Activated T-cell treated with anti-CD3 and anti-CD28 coated beads, Interleukin-2, amount 50 U/mL, for 24 hours (primary cell): ENCODE measurements at regions not wholly inside any gene's neighbourhood (a gene's known extent, or its start where the extent isn't known, plus 50 kb on each side); places are given as distances from the start of the nearest gene placed in this dataset.
A peak's percentile ranks its signal among the peaks of the same experiment; 100 is the strongest.

ENCODE experiments used
- DNase-seq: peaks from one replicate; pipeline ENCODE4 v3.0.0-alpha.2; 2020
- H3K27ac Mint-ChIP-seq: 2 replicates; pipeline ENCODE4 v1.8.0; 2020; ENCODE audit warnings: mild to moderate bottlenecking, mixed read lengths
- H3K27me3 Mint-ChIP-seq: 2 replicates; pipeline ENCODE4 v1.8.0; 2020; ENCODE audit warnings: mixed read lengths
- H3K36me3 Mint-ChIP-seq: 2 replicates; pipeline ENCODE4 v1.8.0; 2020; ENCODE audit warnings: low read depth, mixed read lengths
- H3K4me1 Mint-ChIP-seq: 2 replicates; pipeline ENCODE4 v1.8.0; 2020; ENCODE audit warnings: low read depth, mixed read lengths
- H3K4me3 Mint-ChIP-seq: 2 replicates; pipeline ENCODE4 v1.8.0; 2020; ENCODE audit warnings: mild to moderate bottlenecking, moderate library complexity, mixed read lengths
- H3K9me3 Mint-ChIP-seq: 2 replicates; pipeline ENCODE4 v1.8.0; 2020; ENCODE audit warnings: mixed read lengths

DNA sequence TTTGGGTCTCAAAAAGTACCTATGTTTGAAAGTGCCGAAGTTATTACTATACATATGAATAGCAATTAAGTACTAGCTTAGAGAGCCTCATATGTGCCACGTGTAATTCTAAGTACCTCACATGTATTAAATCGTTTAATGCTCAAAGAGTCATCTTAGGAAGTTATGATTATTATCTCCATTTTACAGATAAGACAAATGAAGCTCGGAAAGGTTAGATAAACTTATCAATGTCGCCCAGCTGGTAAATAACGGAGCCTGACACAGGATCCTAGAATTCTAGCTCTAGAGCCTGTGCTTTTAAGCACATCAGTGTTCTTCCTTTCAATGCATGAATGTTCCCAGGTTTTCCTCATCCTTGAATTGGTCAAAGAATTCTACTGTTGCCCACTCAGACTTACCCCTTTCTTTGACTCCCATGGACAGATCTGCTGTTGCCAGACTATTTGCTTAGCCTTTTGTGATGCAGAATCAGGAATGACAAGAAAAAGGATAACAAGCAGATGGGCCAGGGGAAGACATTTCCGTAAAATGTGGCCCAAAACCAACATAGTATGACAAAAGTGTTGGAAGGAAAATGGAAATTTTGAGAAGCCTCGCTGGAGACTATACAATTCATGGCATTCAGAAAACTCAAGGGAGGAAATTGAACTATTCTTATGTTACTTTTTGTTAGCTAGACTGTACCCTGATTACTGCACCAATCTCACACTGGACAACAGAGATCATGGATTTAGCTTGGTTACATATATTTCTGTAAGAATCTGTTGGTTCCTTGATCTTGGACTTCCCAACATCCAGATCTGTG is 237.1 kb upstream of the CITED2 start:
- Mint-ChIP-seq H3K4me1 (peaks cover 4% of the 10 kb centered on the region), H3K27me3 (no peaks in the 10 kb centered on the region), H3K4me3 (no peak overlapping the region), H3K27ac (no peak overlapping the region), H3K36me3 (no peaks in the 10 kb centered on the region), H3K9me3 (no peaks in the 10 kb centered on the region)
- DNase-seq = no peak

DNA sequence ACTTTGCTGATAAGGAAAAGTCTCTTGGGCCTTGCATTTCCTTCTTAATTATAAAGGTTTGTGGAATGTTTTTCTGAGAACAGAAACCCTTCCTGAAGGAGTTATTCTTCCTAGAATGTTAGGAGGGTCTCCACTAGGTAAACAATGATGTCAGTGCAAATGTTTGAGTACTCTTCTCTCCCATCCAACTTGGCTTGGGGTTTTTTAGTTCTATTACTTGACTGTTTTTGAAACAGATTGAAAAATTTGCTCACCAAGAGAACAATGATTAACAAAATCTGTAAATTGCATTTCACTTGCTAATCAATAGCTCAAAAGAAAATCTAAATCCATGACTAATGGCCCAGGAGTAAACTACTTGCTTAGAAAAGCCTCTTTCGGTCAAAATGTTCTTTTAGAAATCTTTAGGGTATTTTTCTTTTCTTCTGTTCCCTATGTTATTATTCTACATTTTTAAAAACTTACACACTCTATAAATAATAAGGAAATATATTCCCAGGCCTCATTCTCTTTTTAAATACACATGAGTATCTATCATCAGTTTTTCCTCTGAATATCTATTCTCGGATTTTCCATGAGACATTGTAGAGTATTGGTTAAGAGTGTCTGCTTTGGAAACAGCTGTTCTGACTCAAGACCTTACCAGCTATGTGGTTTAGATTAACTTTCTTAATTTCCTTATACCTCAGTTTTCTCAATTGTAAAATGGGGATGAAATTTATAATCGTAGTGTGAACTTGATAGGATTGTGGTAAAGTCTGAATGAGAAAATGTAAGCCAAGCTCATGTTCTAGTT is 234.2 kb upstream of the CITED2 start:
- no peaks in the 10 kb centered on the region for H3K36me3 Mint-ChIP-seq
- DNase-seq = no peak

DNA sequence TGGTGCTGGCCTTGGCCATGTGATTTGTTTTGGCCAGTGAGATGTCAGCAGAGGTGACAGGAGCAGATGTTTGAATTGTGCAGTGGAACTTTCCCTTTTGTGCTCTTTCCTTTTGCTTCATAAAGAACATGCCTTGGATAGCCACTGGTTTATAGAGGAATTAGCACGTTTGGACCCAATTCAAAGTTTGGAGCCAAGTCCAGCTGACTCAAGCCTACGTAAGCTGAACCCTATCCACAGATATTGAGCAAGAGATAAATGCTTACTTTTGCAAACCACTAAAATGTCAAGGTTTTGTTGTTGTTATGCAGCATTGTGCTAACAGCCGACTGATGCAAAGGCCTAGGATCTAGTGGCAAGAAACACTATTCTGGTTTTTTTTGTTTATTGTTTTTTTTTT is 230.9 kb upstream of the CITED2 start:
- no peaks in the 10 kb centered on the region for H3K36me3 Mint-ChIP-seq
- H3K9me3 Mint-ChIP-seq = no peaks in the 10 kb centered on the region
- DNase-seq = no peak
- H3K4me3 Mint-ChIP-seq = no peak overlapping the region
- H3K27me3 Mint-ChIP-seq = no peaks in the 10 kb centered on the region
- H3K27ac Mint-ChIP-seq = no peak overlapping the region
- H3K4me1 Mint-ChIP-seq = peaks cover 13% of the 10 kb centered on the region

More for the DNA sequence above, 234.2 kb upstream of the CITED2 start:
- H3K4me1 Mint-ChIP-seq = peaks cover 4% of the 10 kb centered on the region
- H3K4me3 Mint-ChIP-seq = no peak overlapping the region
- H3K27me3 Mint-ChIP-seq = no peaks in the 10 kb centered on the region
- no peaks in the 10 kb centered on the region for H3K9me3 Mint-ChIP-seq
- H3K27ac Mint-ChIP-seq = no peak overlapping the region

DNA sequence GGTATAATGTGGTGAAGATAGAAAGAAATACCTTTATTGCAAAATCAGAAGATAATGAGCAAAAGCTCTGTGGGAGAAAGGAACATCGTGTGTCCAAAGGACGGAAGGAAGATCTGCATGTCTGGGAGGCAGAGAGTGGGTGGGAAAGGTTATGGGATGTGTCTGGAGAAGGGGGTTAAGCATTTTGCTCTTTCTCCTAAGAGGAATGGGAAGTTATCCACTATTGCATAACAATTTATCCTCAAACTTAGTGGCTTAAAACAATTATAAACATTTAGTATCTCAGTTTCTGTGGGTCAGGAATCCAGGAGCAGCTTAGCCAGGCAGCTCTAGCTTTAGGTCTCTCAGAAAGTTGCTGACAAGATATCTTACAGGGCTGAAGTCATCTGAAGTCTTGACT is 229.1 kb upstream of the CITED2 start:
- Mint-ChIP-seq H3K4me1 (peaks cover 14% of the 10 kb centered on the region), H3K36me3 (no peaks in the 10 kb centered on the region), H3K27ac (no peak overlapping the region), H3K4me3 (no peak overlapping the region), H3K27me3 (no peaks in the 10 kb centered on the region), H3K9me3 (no peaks in the 10 kb centered on the region)
- DNase-seq = no peak

DNA sequence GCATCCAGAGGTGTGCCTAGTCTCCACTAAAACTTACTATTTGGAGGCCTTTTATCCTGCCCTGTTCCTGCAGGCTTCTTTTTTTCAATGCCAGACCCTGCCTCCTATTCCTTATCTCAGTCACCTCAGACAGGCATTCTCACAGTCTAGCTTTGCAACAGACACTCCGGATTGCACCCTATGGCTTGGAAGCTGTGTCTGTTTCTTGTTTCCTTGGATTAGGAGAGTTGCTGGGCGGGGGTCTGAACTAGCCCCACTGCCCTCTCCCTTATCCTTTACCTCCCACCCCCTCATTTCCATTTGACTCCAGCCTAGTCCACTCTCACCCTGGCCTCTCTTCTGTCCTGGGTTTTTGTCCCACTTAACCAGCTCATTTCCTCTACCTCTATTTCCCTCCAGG is 228.1 kb upstream of the CITED2 start:
- peaks cover 14% of the 10 kb centered on the region for H3K4me1 Mint-ChIP-seq
- H3K36me3 Mint-ChIP-seq = no peaks in the 10 kb centered on the region
- DNase-seq = no peak
- no peaks in the 10 kb centered on the region for H3K27me3 Mint-ChIP-seq
- H3K9me3 Mint-ChIP-seq = no peaks in the 10 kb centered on the region
- H3K4me3 Mint-ChIP-seq = no peak overlapping the region
- H3K27ac Mint-ChIP-seq = no peak overlapping the region

DNA sequence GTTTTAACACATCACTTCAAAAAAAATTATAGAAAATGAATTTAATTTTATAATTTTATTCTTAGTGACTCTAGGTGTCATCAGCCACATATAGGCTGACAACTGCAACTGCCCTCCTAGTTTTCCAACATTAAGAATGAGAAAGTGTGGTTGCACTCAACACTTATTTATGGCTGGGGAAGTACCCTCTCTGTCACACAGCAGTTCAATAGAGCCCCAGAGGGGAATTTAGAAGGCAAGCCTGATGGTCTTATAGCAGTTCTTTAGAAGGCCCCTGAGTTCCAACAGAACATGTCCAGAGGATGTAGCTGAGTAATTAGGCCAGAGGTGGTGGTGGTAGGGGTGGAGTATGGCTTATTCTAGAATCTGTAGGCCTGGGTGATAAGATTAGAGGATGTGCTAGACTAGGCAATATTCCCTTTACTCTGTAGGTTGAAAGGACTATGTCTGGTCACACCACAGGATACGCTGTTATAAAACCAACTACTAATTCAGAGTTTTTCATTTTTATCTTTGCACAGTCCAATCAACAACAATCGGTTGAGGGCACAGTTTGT is 226.5 kb upstream of the CITED2 start:
- H3K36me3 Mint-ChIP-seq = no peaks in the 10 kb centered on the region
- no peaks in the 10 kb centered on the region for H3K9me3 Mint-ChIP-seq
- H3K27me3 Mint-ChIP-seq = no peaks in the 10 kb centered on the region
- peak overlapping the region; percentile 81 for H3K27ac Mint-ChIP-seq
- H3K4me1 Mint-ChIP-seq = peaks cover 14% of the 10 kb centered on the region
- no peak overlapping the region for H3K4me3 Mint-ChIP-seq
- no peak for DNase-seq

DNA sequence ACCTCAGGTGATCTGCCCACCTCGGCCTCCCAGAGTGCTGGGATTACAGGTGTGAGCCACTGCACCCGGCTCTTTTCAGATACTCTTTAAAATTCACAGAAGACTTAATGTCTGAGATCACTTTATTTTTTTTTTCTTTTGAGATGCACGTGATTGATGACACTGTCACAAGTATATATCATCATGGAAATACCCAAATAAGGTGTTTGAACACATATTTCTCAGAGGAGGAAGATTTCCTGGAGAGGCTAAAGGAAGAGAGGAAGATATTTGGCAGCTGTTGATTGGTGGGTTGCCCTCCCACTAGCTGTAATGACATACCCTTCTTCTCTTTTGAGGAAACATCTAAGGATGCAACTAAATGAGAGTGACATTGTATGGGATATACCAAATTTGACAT is 225.9 kb upstream of the CITED2 start:
- H3K27me3 Mint-ChIP-seq = no peaks in the 10 kb centered on the region
- no peaks in the 10 kb centered on the region for H3K36me3 Mint-ChIP-seq
- no peak for DNase-seq
- H3K27ac Mint-ChIP-seq = no peak overlapping the region
- no peaks in the 10 kb centered on the region for H3K9me3 Mint-ChIP-seq
- no peak overlapping the region for H3K4me3 Mint-ChIP-seq
- peaks cover 16% of the 10 kb centered on the region for H3K4me1 Mint-ChIP-seq

DNA sequence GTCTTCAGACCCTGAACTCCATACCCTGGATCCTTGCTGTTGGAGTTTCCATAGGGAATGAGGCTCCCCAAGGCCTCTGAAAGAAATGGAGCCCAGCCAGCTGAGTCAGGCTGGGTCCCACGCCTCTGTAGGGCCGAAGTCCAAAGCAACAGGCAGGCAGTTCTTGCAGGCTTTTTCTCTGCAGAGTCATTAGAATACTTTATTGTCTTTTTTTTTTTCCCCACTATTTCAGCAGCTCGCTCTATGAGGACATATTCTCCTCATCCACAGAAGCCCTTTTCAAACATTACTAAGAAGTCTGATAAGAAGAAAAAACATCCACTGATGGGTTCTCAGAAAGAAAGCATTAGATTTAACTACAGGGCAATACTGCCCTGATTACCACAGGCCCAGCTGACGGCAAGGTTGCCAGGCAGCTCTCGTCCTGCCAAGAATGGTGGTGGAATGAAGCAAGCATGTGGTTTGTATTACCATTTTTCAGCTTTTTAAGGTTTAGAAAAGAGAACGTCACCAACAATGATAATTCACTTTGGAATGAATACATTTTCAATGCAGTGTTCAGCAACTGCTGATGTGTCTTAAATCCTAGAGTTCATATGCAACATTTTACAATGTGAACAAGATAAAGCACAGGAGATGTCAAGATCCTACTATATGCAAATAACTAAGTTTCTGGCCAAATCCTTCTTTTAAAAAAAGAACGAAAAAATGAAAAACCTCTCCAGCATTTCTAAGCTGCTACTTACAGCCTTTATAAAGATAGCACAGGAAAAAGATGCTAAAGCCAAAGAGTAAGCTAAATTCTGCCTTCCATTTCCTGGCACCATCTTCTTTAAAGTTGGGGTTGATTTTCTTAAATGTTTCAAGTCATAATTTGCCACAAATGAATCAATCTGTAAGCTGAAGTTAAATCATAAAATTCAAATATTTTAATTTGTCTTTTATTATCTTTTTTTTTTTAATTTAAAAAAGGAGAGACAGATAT is 223.6 kb upstream of the CITED2 start:
- H3K4me3 Mint-ChIP-seq = no peak overlapping the region
- H3K36me3 Mint-ChIP-seq = no peaks in the 10 kb centered on the region
- peaks cover 18% of the 10 kb centered on the region for H3K4me1 Mint-ChIP-seq
- H3K9me3 Mint-ChIP-seq = no peaks in the 10 kb centered on the region
- H3K27me3 Mint-ChIP-seq = peaks cover 3% of the 10 kb centered on the region
- DNase-seq = no peak
- H3K27ac Mint-ChIP-seq = no peak overlapping the region

DNA sequence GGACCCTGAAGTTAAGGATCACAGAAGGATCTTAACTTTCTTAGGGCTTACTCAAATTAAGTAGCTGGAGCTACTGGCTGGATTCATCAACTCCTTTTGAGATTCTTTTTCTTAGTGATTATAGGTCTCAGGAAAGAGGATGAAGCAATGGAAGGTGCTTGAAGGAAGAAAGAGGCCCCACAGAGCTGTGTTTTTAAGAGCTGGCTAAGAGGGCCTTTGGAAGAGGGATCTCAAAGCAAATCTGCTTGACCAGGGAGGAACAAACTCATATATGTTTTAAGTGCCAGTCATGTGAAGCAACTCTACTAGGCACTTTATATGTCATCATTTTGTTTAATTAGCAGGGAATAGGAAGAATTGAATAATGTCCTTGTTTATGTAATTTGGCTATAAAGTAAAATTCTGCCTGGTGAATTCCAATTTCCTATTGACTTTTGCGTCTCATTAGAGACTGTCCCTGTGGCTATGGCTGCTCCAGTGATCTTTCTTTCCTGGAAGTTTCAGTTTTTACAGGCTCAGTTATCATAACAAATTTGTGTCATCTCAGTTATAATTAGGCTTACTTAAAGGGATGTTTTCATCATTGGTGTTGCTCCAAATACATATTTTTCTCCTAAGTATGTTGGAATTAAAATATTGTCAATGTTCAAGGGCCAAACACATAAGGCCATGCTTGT is 222.8 kb upstream of the CITED2 start:
- H3K36me3 Mint-ChIP-seq = no peaks in the 10 kb centered on the region
- no peak for DNase-seq
- H3K27me3 Mint-ChIP-seq = peaks cover 3% of the 10 kb centered on the region
- H3K9me3 Mint-ChIP-seq = no peaks in the 10 kb centered on the region
- H3K27ac Mint-ChIP-seq = no peak overlapping the region
- H3K4me3 Mint-ChIP-seq = no peak overlapping the region
- peaks cover 18% of the 10 kb centered on the region for H3K4me1 Mint-ChIP-seq

DNA sequence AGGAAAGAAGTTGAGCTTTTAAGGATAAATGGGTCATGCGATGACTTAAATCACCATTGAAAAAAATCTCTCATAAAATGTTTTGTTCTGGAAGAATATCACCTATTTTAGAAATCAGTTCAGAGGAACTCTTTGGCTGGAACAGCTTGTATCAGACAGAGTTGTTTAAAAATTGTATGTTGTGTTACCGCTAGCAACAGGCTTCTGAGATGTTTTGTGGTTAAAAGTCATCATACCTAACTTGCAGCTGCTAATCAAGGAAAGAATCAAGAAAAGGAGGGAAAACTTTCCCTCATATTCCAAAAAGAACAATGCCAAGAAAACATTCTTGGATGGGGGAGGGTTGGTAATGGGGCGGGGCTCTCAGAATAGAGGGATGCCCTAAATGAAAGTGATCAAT is 220.7 kb upstream of the CITED2 start:
- no peak for DNase-seq
- H3K4me3 Mint-ChIP-seq = no peak overlapping the region
- peaks cover 9% of the 10 kb centered on the region for H3K27me3 Mint-ChIP-seq
- H3K9me3 Mint-ChIP-seq = no peaks in the 10 kb centered on the region
- H3K4me1 Mint-ChIP-seq = peaks cover 12% of the 10 kb centered on the region
- no peak overlapping the region for H3K27ac Mint-ChIP-seq
- no peaks in the 10 kb centered on the region for H3K36me3 Mint-ChIP-seq

DNA sequence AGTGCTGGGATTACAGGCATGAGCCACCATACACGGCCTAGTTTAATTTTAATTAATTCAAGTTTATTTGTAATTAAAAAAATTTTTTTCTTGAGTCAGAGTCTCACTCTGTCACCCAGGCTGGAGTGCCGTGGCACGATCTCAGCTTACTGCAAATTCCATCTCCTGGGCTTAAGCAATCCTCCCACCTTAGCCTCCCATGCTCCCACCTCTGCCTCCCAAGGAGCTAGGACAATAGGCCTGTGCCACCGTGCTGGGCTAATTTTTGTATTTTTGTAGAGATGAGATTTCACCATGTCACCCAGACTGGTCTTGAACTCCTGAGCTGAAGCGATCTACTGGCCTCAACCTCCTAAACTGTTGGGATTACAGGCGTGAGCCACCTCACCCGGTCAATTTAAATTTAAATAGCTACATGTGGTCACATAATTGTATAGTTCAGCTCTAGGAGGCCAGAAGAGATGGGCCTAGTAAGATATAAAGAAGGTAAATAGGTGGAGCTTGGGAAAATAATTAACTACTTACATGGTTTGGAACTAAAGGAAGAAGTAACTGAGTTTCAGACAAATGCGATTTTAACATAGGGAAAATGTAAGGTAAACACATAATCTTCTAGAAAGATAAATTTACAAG is 220.0 kb upstream of the CITED2 start:
- DNase-seq = no peak
- peaks cover 9% of the 10 kb centered on the region for H3K4me1 Mint-ChIP-seq
- H3K9me3 Mint-ChIP-seq = no peaks in the 10 kb centered on the region
- peaks cover 13% of the 10 kb centered on the region for H3K27me3 Mint-ChIP-seq
- no peak overlapping the region for H3K4me3 Mint-ChIP-seq
- H3K36me3 Mint-ChIP-seq = no peaks in the 10 kb centered on the region
- no peak overlapping the region for H3K27ac Mint-ChIP-seq

DNA sequence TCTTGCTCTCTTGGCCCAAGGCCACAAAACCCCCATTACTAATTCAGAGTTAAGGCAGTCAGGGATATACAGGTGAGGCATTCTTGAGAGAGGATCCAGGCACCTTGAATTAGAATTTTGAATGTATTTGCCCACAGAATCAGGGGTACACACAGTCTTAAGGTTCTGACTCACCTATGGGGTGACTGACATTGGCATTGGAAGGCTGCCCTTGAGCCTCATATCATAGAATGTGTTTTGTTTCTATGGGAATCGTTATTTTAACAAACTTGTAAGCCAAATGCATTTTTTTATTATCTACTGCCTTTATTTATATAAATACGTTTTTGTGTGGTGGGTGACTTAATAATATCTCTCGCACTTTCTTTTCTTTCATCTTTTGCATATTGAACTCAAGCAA is 218.6 kb upstream of the CITED2 start:
- Mint-ChIP-seq H3K36me3 (no peaks in the 10 kb centered on the region), H3K4me3 (no peak overlapping the region), H3K27me3 (peaks cover 18% of the 10 kb centered on the region), H3K9me3 (no peaks in the 10 kb centered on the region), H3K27ac (no peak overlapping the region), H3K4me1 (peaks cover 7% of the 10 kb centered on the region)
- no peak for DNase-seq

DNA sequence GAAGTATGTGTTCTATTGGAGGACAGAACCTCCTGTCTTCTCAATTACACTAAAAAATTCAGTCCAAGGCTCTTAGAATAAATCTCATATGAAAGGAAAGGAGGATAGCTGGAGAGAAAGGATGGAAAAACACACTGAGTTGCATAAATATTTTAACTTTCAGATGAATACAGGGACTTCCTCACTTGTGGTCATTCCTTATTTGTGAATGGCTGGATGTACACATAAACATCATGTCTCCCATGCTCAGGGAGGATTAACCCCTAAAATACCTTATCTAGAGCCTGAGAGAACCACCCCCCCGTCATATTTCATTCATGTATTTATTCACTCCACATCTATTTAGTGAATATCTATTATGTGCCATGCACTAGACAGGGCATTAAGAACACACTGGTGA is 217.6 kb upstream of the CITED2 start:
- H3K27ac Mint-ChIP-seq = no peak overlapping the region

More for the DNA sequence above, 217.6 kb upstream of the CITED2 start:
- Mint-ChIP-seq H3K4me1 (peaks cover 7% of the 10 kb centered on the region), H3K9me3 (no peaks in the 10 kb centered on the region), H3K27me3 (peaks cover 18% of the 10 kb centered on the region), H3K36me3 (no peaks in the 10 kb centered on the region), H3K4me3 (no peak overlapping the region)
- no peak for DNase-seq
